ENCODE measurements at regions not wholly inside any gene's neighbourhood (a gene's known extent, or its start where the extent isn't known, plus 50 kb on each side); places are given as distances from the start of the nearest gene placed in this dataset.

DNA sequence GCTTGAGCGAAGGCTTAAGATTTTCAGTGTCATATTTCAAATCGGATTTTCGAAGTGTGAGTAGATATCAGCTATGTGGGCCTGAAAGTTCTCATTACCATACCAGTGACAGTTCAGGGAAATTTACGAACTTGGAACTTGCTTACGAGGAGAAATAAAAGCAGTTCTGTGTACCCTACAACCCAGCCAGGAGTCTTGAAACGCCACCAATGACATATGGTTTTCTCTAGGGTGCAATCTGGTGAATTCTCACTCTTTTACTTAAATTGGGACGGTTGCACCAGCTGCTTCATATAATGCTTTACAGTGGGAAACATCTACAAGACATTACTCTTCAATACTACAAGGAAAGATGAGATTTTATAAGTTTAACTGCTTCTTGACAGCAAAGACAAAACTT, 253.6 kb upstream of the FOXK1 start:
- Histone ChIP-seq H3K27ac (no peak overlapping the region), H3K9me3 (peaks cover 0 to 3% (median under 1%) of the 10 kb centered on the region in 4 donors), H3K4me3 (no peak overlapping the region), H3K27me3 (no peaks in the 10 kb centered on the region), H3K4me1 (no peaks in the 10 kb centered on the region), H3K36me3 (no peaks in the 10 kb centered on the region)
- DNase-seq = no peak
- no peak for TF ChIP-seq POLR2A (IDR thresholded peaks at IDR 0.05)
- TF ChIP-seq, protein P1, sequence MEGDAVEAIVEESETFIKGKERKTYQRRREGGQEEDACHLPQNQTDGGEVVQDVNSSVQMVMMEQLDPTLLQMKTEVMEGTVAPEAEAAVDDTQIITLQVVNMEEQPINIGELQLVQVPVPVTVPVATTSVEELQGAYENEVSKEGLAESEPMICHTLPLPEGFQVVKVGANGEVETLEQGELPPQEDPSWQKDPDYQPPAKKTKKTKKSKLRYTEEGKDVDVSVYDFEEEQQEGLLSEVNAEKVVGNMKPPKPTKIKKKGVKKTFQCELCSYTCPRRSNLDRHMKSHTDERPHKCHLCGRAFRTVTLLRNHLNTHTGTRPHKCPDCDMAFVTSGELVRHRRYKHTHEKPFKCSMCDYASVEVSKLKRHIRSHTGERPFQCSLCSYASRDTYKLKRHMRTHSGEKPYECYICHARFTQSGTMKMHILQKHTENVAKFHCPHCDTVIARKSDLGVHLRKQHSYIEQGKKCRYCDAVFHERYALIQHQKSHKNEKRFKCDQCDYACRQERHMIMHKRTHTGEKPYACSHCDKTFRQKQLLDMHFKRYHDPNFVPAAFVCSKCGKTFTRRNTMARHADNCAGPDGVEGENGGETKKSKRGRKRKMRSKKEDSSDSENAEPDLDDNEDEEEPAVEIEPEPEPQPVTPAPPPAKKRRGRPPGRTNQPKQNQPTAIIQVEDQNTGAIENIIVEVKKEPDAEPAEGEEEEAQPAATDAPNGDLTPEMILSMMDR (IDR thresholded peaks at IDR 0.05) = no peak
- intact Hi-C loops (cut with DNase I) = no loop called here
- WGBS (ENCODE audit: insufficient coverage, low coverage, low lambda C conversion rate, missing lambda C conversion rate) = 61% methylated on average over 7 of the region's 7 CpGs
- ATAC-seq = no peak

DNA sequence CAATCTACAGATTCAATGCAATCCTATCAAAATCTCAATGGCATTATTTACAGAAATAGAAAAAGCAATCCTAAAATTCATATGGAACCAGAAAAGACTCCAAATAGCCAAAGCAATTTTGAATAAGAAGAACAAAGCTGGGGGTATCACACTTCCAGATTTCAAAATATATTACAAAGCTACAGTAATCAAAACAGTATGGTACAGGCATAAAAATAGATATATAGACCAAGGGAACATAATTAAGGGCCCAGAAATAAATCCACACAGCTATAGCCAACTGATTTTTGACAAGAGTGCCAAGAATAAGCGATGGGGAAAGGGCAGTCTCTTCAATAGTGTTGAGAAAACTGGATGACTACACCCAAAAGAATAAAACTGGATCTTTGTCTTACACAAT, 251.9 kb upstream of the FOXK1 start:
- intact Hi-C loops (cut with DNase I) = no loop called here
- DNase-seq = no peak
- TF ChIP-seq, protein P1 (IDR thresholded peaks at IDR 0.05) = no peak
- TF ChIP-seq POLR2A (IDR thresholded peaks at IDR 0.05) = no peak
- Histone ChIP-seq H3K36me3 (no peaks in the 10 kb centered on the region), H3K4me3 (no peak overlapping the region), H3K27ac (no peak overlapping the region), H3K9me3 (peaks cover 0 to 3% (median under 1%) of the 10 kb centered on the region in 4 donors), H3K4me1 (no peaks in the 10 kb centered on the region), H3K27me3 (no peaks in the 10 kb centered on the region)
- no peak for ATAC-seq
- 40% methylated on average over 1 of the region's 1 CpG for WGBS (ENCODE audit: insufficient coverage, low coverage, low lambda C conversion rate, missing lambda C conversion rate)

DNA sequence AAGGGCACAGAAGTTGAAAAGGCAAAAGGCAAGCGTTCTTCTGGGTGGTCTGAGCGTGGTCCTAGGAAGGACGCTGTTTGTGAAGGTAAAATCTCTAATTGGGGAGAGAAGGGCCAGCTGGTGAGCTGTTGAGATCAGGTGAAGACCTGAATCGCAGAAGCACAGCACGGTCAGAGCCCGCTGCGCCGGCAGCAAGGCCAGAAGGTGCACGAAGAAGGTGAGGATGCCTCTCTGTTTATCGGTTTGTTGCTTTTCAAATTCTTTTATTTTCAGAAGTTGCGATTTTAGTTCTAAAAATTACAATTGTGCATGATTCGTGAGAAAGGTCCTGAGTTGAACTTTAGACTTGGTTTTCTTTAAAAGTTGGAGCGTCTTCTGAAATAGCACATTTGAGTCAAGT, 247.8 kb upstream of the FOXK1 start:
- TF ChIP-seq, protein P1 (IDR thresholded peaks at IDR 0.05) = no peak
- TF ChIP-seq POLR2A (IDR thresholded peaks at IDR 0.05) = no peak
- Histone ChIP-seq H3K4me1 (no peaks in the 10 kb centered on the region), H3K4me3 (no peak overlapping the region), H3K9me3 (peaks cover 0 to 3% (median under 1%) of the 10 kb centered on the region in 4 donors), H3K36me3 (no peaks in the 10 kb centered on the region), H3K27me3 (no peaks in the 10 kb centered on the region), H3K27ac (no peak overlapping the region)
- 50% methylated on average over 12 of the region's 13 CpGs for WGBS (ENCODE audit: insufficient coverage, low coverage, low lambda C conversion rate, missing lambda C conversion rate)
- DNase-seq = no peak
- intact Hi-C loops (cut with DNase I) = no loop called here
- no peak for ATAC-seq

DNA sequence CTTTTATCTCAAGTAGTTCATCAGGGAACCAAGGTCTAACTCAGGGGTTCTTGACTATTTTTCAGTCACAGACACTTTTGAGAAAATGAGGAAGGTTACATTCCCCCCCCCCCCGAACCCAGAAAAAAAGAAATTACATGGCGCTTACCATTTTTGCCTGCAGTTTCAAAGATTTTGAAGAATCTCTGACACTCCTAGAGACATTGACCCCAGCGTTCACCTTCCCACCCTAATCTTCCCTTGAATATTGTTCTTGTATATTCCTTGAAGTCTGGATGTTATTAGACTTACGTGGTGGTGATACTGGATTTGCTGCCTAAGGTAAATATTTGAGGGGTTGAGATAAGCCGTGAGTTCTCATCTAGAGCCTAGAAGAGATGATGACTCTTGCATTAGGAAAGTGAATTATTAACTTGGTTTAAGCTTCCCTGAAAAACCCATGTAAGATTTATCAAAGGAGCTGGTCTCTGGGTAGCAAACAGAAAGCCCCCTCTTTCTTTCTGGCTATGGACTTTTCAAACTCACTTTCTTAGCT, 245.7 kb upstream of the FOXK1 start:
- H3K4me1 ChIP-seq = no peaks in the 10 kb centered on the region
- intact Hi-C loops (cut with DNase I) = no loop called here
- DNase-seq (no peak), ATAC-seq (peak in 1 of 4 donors; percentile 45)
- no peak overlapping the region for H3K27ac ChIP-seq
- H3K4me3 ChIP-seq = no peak overlapping the region
- H3K36me3 ChIP-seq = no peaks in the 10 kb centered on the region
- no peaks in the 10 kb centered on the region for H3K9me3 ChIP-seq
- TF ChIP-seq, protein P1 (IDR thresholded peaks at IDR 0.05) = no peak
- TF ChIP-seq POLR2A (IDR thresholded peaks at IDR 0.05) = no peak
- no peaks in the 10 kb centered on the region for H3K27me3 ChIP-seq
- 28% methylated on average over 5 of the region's 5 CpGs for WGBS (ENCODE audit: insufficient coverage, low coverage, low lambda C conversion rate, missing lambda C conversion rate)

DNA sequence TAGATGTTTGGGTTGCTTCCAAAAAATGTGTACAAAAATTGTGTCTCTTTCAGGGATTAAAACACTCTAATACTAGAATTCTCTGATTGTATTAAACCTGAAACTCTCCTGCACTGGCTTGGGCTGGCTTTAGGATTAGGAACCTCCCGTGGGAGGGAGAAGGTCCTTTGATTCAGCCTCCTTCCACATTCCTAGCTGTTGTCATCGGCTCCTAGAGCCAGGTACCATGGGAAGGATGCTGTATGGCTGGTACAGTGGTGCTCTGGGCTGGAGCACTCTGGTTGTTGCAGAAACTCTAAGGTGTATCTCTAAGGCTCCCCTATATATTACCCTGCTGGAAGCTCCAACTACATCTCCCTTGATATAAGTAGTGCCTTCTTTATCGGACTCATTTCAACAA, 245.2 kb upstream of the FOXK1 start:
- no peak overlapping the region for H3K4me3 ChIP-seq
- no peaks in the 10 kb centered on the region for H3K9me3 ChIP-seq
- 18% methylated on average over 3 of the region's 3 CpGs for WGBS (ENCODE audit: insufficient coverage, low coverage, low lambda C conversion rate, missing lambda C conversion rate)
- ATAC-seq (no peak), DNase-seq (no peak)
- no peaks in the 10 kb centered on the region for H3K4me1 ChIP-seq
- intact Hi-C loops (cut with DNase I) = no loop called here
- TF ChIP-seq, protein P1 (IDR thresholded peaks at IDR 0.05) = no peak
- no peaks in the 10 kb centered on the region for H3K27me3 ChIP-seq
- no peaks in the 10 kb centered on the region for H3K36me3 ChIP-seq
- no peak overlapping the region for H3K27ac ChIP-seq
